ENCODE measurements at regions not wholly inside any gene's neighbourhood (a gene's known extent, or its start where the extent isn't known, plus 50 kb on each side); places are given as distances from the start of the nearest gene placed in this dataset.

- DNase-seq, result no peak
- Histone ChIP-seq H3K27ac (ENCODE audit: low read depth in 1 of 2, low read length in 1 of 2) (no peak overlapping the region), H3K9ac (ENCODE audit: insufficient read depth in 1 of 2, low read length in 2 of 2) (no peak overlapping the region), H3K36me3 (ENCODE audit: control insufficient read depth in 4 of 4, insufficient read depth in 4 of 4, low read length in 4 of 4) (no peaks in the 10 kb centered on the region), H3K27me3 (ENCODE audit: control insufficient read depth in 3 of 3, insufficient read depth in 3 of 3, low read length in 2 of 3) (no peaks in the 10 kb centered on the region), H3K9me3 (ENCODE audit: control insufficient read depth in 4 of 4, insufficient read depth in 3 of 4, low read length in 3 of 4) (no peaks in the 10 kb centered on the region), H3K4me1 (ENCODE audit: control insufficient read depth in 5 of 5, insufficient read depth in 5 of 5, low read length in 5 of 5) (peaks cover 0 to 18% (median 16%) of the 10 kb centered on the region in 5 donors), H3K4me3 (no peak overlapping the region)
- ATAC-seq (ENCODE audit: insufficient read depth, low FRiP score), result no peak
- 82 to 89% methylated on average over 10 of the region's 10 CpGs for WGBS, 2 donors
- TF ChIP-seq CTCF (IDR thresholded peaks at IDR 0.05; ENCODE audit: control extremely low read depth, extremely low read depth), result no peak
Measured at GRCh38 chr6:43966853-43967718, 160.2 kb downstream of the MRPL14 start.

GRCh38 chr6:43966374-43966658 lies 160.9 kb downstream of the MRPL14 start:
- Histone ChIP-seq H3K36me3 (ENCODE audit: control insufficient read depth in 4 of 4, insufficient read depth in 4 of 4, low read length in 4 of 4) (no peaks in the 10 kb centered on the region), H3K27me3 (ENCODE audit: control insufficient read depth in 3 of 3, insufficient read depth in 3 of 3, low read length in 2 of 3) (no peaks in the 10 kb centered on the region), H3K4me3 (no peak overlapping the region), H3K9me3 (ENCODE audit: control insufficient read depth in 4 of 4, insufficient read depth in 3 of 4, low read length in 3 of 4) (no peaks in the 10 kb centered on the region), H3K4me1 (ENCODE audit: control insufficient read depth in 5 of 5, insufficient read depth in 5 of 5, low read length in 5 of 5) (peaks cover 0 to 11% (median 8%) of the 10 kb centered on the region in 5 donors), H3K9ac (ENCODE audit: insufficient read depth in 1 of 2, low read length in 2 of 2) (no peak overlapping the region), H3K27ac (ENCODE audit: low read depth in 1 of 2, low read length in 1 of 2) (no peak overlapping the region)
- no peak for DNase-seq
- TF ChIP-seq CTCF (IDR thresholded peaks at IDR 0.05; ENCODE audit: control extremely low read depth, extremely low read depth), result no peak
- no peak for ATAC-seq (ENCODE audit: insufficient read depth, low FRiP score)

GRCh38 chr6:43965628-43966373 lies 161.5 kb downstream of the MRPL14 start:
- H3K27me3 ChIP-seq (ENCODE audit: control insufficient read depth in 3 of 3, insufficient read depth in 3 of 3, low read length in 2 of 3), result no peaks in the 10 kb centered on the region
- WGBS, 2 donors, result 92 to 94% methylated on average over 3 of the region's 3 CpGs
- H3K4me3 ChIP-seq, result no peak overlapping the region
- DNase-seq (no peak), ATAC-seq (ENCODE audit: insufficient read depth, low FRiP score) (no peak)
- no peak overlapping the region for H3K9ac ChIP-seq (ENCODE audit: insufficient read depth in 1 of 2, low read length in 2 of 2)
- TF ChIP-seq CTCF (IDR thresholded peaks at IDR 0.05; ENCODE audit: control extremely low read depth, extremely low read depth), result no peak
- H3K9me3 ChIP-seq (ENCODE audit: control insufficient read depth in 4 of 4, insufficient read depth in 3 of 4, low read length in 3 of 4), result no peaks in the 10 kb centered on the region
- H3K4me1 ChIP-seq (ENCODE audit: control insufficient read depth in 5 of 5, insufficient read depth in 5 of 5, low read length in 5 of 5), result peaks cover 0 to 9% (median 4%) of the 10 kb centered on the region in 5 donors
- H3K27ac ChIP-seq (ENCODE audit: low read depth in 1 of 2, low read length in 1 of 2), result no peak overlapping the region
- H3K36me3 ChIP-seq (ENCODE audit: control insufficient read depth in 4 of 4, insufficient read depth in 4 of 4, low read length in 4 of 4), result no peaks in the 10 kb centered on the region

Measured in lung (tissue), 11 donors.